PC-9 (cell line): ENCODE measurements at regions not wholly inside any gene's neighbourhood (a gene's known extent, or its start where the extent isn't known, plus 50 kb on each side); places are given as distances from the start of the nearest gene placed in this dataset.

Experiments used
- BruUV-seq: library from RNA; stranded (reverse); fragments of 400-500 nt; replicated peaks from 2 replicates; lab custom pipeline; 2021; lab: Mats Ljungman, UMichigan
- CTCF ChIA-PET: fragments of 300-600 bp; sonication (Branson Sonifier 250); formaldehyde crosslinking; loops from one replicate; lab custom pipeline; 2022; ENCODE audit warnings: antibody characterized with exemption; lab: Charles Lee
- POLR2A ChIA-PET: fragments of 300-600 bp; sonication (Branson Sonifier 250); formaldehyde crosslinking; loops from one replicate; lab custom pipeline; 2022; ENCODE audit warnings: antibody characterized with exemption; ENCODE audit not compliant: unreplicated experiment; lab: Charles Lee
- DNase-seq, 2 experiments: peaks; one replicate each; pipeline versions ENCODE4 v3.0.0 to v3.0.0-alpha.2; 2015 to 2022; ENCODE audit warnings: mixed read lengths in 1 of 2
- H2AFZ ChIP-seq: fragments of 200-600 bp; sonication (generic); 2 replicates; pipeline ENCODE4 v1.8.1; 2017; ENCODE audit warnings: antibody characterized with exemption
- H3F3A ChIP-seq: fragments of 200-600 bp; sonication (generic); 2 replicates; pipeline ENCODE4 v1.8.1; 2017; ENCODE audit warnings: antibody characterized with exemption, mild to moderate bottlenecking, low read depth; ENCODE audit not compliant: insufficient read depth
- H3K27ac ChIP-seq: fragments of 200-600 bp; sonication (generic); 2 replicates; pipeline ENCODE4 v1.6.1; 2016; ENCODE audit warnings: mixed run types
- H3K27me3 ChIP-seq: fragments of 200-600 bp; sonication (generic); 2 replicates; pipeline ENCODE4 v1.6.1; 2016; ENCODE audit warnings: low read depth, mixed run types; ENCODE audit not compliant: insufficient read depth
- H3K36me3 ChIP-seq: fragments of 200-600 bp; sonication (generic); 2 replicates; pipeline ENCODE4 v1.6.1; 2016; ENCODE audit warnings: low read depth, mixed run types
- H3K4me1 ChIP-seq: fragments of 200-600 bp; sonication (generic); replicated peaks from 2 replicates; pipeline ENCODE4 v1.6.1; 2016; ENCODE audit warnings: mixed run types; ENCODE audit not compliant: insufficient read depth
- H3K4me2 ChIP-seq: fragments of 200-600 bp; sonication (generic); 2 replicates; pipeline ENCODE4 v1.6.1; 2017; ENCODE audit warnings: mixed run types
- H3K4me3 ChIP-seq: fragments of 200-600 bp; sonication (generic); 2 replicates; pipeline ENCODE4 v1.6.1; 2016; ENCODE audit warnings: mixed run types
- H3K79me2 ChIP-seq: fragments of 200-600 bp; sonication (generic); 2 replicates; pipeline ENCODE4 v1.6.1; 2017; ENCODE audit warnings: low read depth, mixed run types
- H3K9me2 ChIP-seq: fragments of 200-600 bp; sonication (generic); 2 replicates; pipeline ENCODE4 v1.8.1; 2017; ENCODE audit warnings: mild to moderate bottlenecking; ENCODE audit not compliant: insufficient read depth
- H3K9me3 ChIP-seq: fragments of 200-600 bp; sonication (generic); 2 replicates; pipeline ENCODE4 v1.8.1; 2016; ENCODE audit warnings: low read depth; ENCODE audit not compliant: insufficient read depth
- H4K20me1 ChIP-seq: fragments of 200-600 bp; sonication (generic); 2 replicates; pipeline ENCODE4 v1.8.1; 2017; ENCODE audit not compliant: insufficient read depth
- EZH2 ChIP-seq: fragments of 200-600 bp; sonication (generic); IDR thresholded peaks from 2 replicates; pipeline ENCODE4 v1.8.0; 2017; ENCODE audit warnings: antibody characterized with exemption, low read depth
- intact Hi-C: fragments of 100-400 bp; cut with micrococcal nuclease; formaldehyde crosslinking; loops from one replicate; pipeline ENCODE4 v1.10.0; 2022; ENCODE audit not compliant: unreplicated experiment
- TF ChIP-seq, protein P1 (sequence below): fragments of 200-600 bp; sonication (generic); conservative IDR thresholded peaks from 2 replicates; pipeline ENCODE4 v1.6.1; 2017; ENCODE audit warnings: mixed run types, antibody characterized with exemption, mild to moderate bottlenecking, moderate library complexity

GRCh38 chr2:183255411-183255810 lies 131.2 kb downstream of the NUP35 start:
- H3K9me2 ChIP-seq: no peaks in the 10 kb centered on the region
- H3K4me3 ChIP-seq: no peak overlapping the region
- H3K27me3 ChIP-seq: no peaks in the 10 kb centered on the region
- H2AFZ ChIP-seq: no peak overlapping the region
- ChIA-PET POLR2A (no interaction called here), CTCF (no interaction called here)
- H3K9me3 ChIP-seq: no peaks in the 10 kb centered on the region
- intact Hi-C loops: no loop called here
- H3K27ac ChIP-seq: no peak overlapping the region
- no peaks in the 10 kb centered on the region for H3K79me2 ChIP-seq
- no peaks in the 10 kb centered on the region for H3F3A ChIP-seq
- no peak overlapping the region for H3K4me2 ChIP-seq
- DNase-seq: no peak
- H3K4me1 ChIP-seq: no peaks in the 10 kb centered on the region
- no peak for TF ChIP-seq EZH2
- TF ChIP-seq, protein P1, sequence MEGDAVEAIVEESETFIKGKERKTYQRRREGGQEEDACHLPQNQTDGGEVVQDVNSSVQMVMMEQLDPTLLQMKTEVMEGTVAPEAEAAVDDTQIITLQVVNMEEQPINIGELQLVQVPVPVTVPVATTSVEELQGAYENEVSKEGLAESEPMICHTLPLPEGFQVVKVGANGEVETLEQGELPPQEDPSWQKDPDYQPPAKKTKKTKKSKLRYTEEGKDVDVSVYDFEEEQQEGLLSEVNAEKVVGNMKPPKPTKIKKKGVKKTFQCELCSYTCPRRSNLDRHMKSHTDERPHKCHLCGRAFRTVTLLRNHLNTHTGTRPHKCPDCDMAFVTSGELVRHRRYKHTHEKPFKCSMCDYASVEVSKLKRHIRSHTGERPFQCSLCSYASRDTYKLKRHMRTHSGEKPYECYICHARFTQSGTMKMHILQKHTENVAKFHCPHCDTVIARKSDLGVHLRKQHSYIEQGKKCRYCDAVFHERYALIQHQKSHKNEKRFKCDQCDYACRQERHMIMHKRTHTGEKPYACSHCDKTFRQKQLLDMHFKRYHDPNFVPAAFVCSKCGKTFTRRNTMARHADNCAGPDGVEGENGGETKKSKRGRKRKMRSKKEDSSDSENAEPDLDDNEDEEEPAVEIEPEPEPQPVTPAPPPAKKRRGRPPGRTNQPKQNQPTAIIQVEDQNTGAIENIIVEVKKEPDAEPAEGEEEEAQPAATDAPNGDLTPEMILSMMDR: no peak
- no peaks in the 10 kb centered on the region; the same call in 1 of the 2 replicates for H4K20me1 ChIP-seq
- H3K36me3 ChIP-seq: no peaks in the 10 kb centered on the region
- BruUV-seq: no TSS peak

DNA sequence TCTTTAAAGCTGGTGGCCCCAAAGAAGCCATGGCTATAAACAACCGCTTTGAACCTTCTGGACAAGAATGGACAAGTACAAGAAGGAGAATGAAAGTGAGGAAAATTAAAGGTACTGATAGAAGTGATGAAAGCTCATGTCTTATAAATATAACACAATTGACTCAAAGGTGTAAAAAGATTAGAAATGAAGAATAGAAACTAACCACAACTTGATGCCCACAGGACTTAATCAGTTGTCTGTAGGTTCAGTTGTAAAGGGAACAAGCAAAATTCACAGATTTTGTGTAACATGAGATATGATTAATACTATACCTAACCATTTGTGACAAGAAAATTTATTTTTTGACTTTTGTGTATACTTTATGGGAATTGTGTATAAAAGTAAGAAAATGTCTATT lies 135.7 kb downstream of the NUP35 start:
- Histone ChIP-seq H3F3A (no peaks in the 10 kb centered on the region), H3K9me2 (no peaks in the 10 kb centered on the region), H3K27ac (no peak overlapping the region), H3K27me3 (no peaks in the 10 kb centered on the region), H3K79me2 (no peaks in the 10 kb centered on the region), H4K20me1 (no peaks in the 10 kb centered on the region; the same call in 1 of the 2 replicates), H2AFZ (no peak overlapping the region), H3K4me2 (no peak overlapping the region), H3K4me3 (no peak overlapping the region), H3K36me3 (no peaks in the 10 kb centered on the region), H3K9me3 (0 out of 2 replicates have a peak, but pooled peaks cover 6% of the 10 kb centered on the region), H3K4me1 (no peaks in the 10 kb centered on the region)
- intact Hi-C loops: no loop called here
- POLR2A ChIA-PET: no interaction called here
- TF ChIP-seq EZH2: no peak
- TF ChIP-seq, protein P1: no peak
- DNase-seq: no peak
- BruUV-seq: no TSS peak
- CTCF ChIA-PET: no interaction called here

- Histone ChIP-seq H3F3A (no peaks in the 10 kb centered on the region), H3K36me3 (no peaks in the 10 kb centered on the region), H3K9me3 (0 out of 2 replicates have a peak, but pooled peaks cover 6% of the 10 kb centered on the region), H3K27ac (no peak overlapping the region), H3K27me3 (no peaks in the 10 kb centered on the region), H3K79me2 (no peaks in the 10 kb centered on the region), H3K4me3 (no peak overlapping the region), H3K4me1 (no peaks in the 10 kb centered on the region), H2AFZ (no peak overlapping the region), H3K4me2 (no peak overlapping the region), H3K9me2 (no peaks in the 10 kb centered on the region), H4K20me1 (no peaks in the 10 kb centered on the region; the same call in 1 of the 2 replicates)
- no TSS peak for BruUV-seq
- TF ChIP-seq, protein P1: no peak
- no peak for TF ChIP-seq EZH2
- ChIA-PET POLR2A (no interaction called here), CTCF (no interaction called here)
- no peak for DNase-seq
- intact Hi-C loops: no loop called here
Observed at GRCh38 chr2:183260527-183260926, 136.3 kb downstream of the NUP35 start.
